Left ventricle myocardium inferior (tissue), 1 donor: ENCODE measurements at regions not wholly inside any gene's neighbourhood (a gene's known extent, or its start where the extent isn't known, plus 50 kb on each side); places are given as distances from the start of the nearest gene placed in this dataset.

Experiments used
- DNase-seq: peaks from one replicate; pipeline ENCODE4 v3.0.0-alpha.2; 2020
- H3K27ac ChIP-seq: fragments of 200-600 bp; replicated peaks from 2 replicates; pipeline ENCODE4 v1.8.0; 2021
- H3K27me3 ChIP-seq: fragments of 200-600 bp; 2 replicates; pipeline ENCODE4 v1.8.0; 2021; ENCODE audit warnings: low read depth
- H3K36me3 ChIP-seq: fragments of 200-600 bp; 2 replicates; pipeline ENCODE4 v1.8.0; 2021
- H3K4me1 ChIP-seq: fragments of 200-600 bp; 2 replicates; pipeline ENCODE4 v1.8.0; 2021
- H3K4me3 ChIP-seq: fragments of 200-600 bp; 2 replicates; pipeline ENCODE4 v1.8.0; 2021; ENCODE audit warnings: mild to moderate bottlenecking, moderate library complexity
- H3K9me3 ChIP-seq: fragments of 200-600 bp; replicated peaks from 2 replicates; pipeline ENCODE4 v1.8.0; 2021
- CTCF ChIP-seq: fragments of 200-600 bp; IDR thresholded peaks from 2 replicates; pipeline ENCODE4 v1.8.0; 2021; ENCODE audit warnings: antibody characterized with exemption, mild to moderate bottlenecking, borderline replicate concordance
- intact Hi-C: fragments of 100-400 bp; cut with micrococcal nuclease; formaldehyde crosslinking; loops from one replicate; pipeline ENCODE4 v1.11.0; 2022
- donor health status: DM: no; HTN: yes; CAD: no; lungs with severe emphysema.

GRCh38 chr4:189815404-189816192, 125.1 kb upstream of the FRG1 start:
- no peak for DNase-seq
- no peaks in the 10 kb centered on the region for H3K36me3 ChIP-seq
- H3K9me3 ChIP-seq = no peaks in the 10 kb centered on the region
- no peak overlapping the region for H3K27ac ChIP-seq
- H3K4me1 ChIP-seq = no peaks in the 10 kb centered on the region
- H3K4me3 ChIP-seq = no peak overlapping the region
- TF ChIP-seq CTCF = no peak
- no peaks in the 10 kb centered on the region for H3K27me3 ChIP-seq
- intact Hi-C loops = no loop called here

GRCh38 chr4:189822326-189822725, 118.3 kb upstream of the FRG1 start:
- no peaks in the 10 kb centered on the region for H3K27me3 ChIP-seq
- no peak overlapping the region for H3K4me3 ChIP-seq
- no peaks in the 10 kb centered on the region for H3K36me3 ChIP-seq
- intact Hi-C loops = no loop called here
- peaks cover 5% of the 10 kb centered on the region for H3K4me1 ChIP-seq
- TF ChIP-seq CTCF = no peak
- H3K27ac ChIP-seq = no peak overlapping the region
- H3K9me3 ChIP-seq = no peaks in the 10 kb centered on the region
- no peak for DNase-seq

GRCh38 chr4:189823591-189823990, 117.1 kb upstream of the FRG1 start:
- intact Hi-C loops = no loop called here
- H3K4me3 ChIP-seq = no peak overlapping the region
- H3K27me3 ChIP-seq = no peaks in the 10 kb centered on the region
- DNase-seq = no peak
- H3K4me1 ChIP-seq = peaks cover 5% of the 10 kb centered on the region
- no peak overlapping the region for H3K27ac ChIP-seq
- no peaks in the 10 kb centered on the region for H3K36me3 ChIP-seq
- TF ChIP-seq CTCF = no peak
- no peaks in the 10 kb centered on the region for H3K9me3 ChIP-seq

GRCh38 chr4:189825466-189825865, 115.2 kb upstream of the FRG1 start:
- no peak for TF ChIP-seq CTCF
- H3K27ac ChIP-seq = no peak overlapping the region
- no peak for DNase-seq
- no peaks in the 10 kb centered on the region for H3K27me3 ChIP-seq
- no peaks in the 10 kb centered on the region for H3K36me3 ChIP-seq
- intact Hi-C loops = no loop called here
- H3K9me3 ChIP-seq = no peaks in the 10 kb centered on the region
- H3K4me3 ChIP-seq = no peak overlapping the region
- peaks cover 5% of the 10 kb centered on the region for H3K4me1 ChIP-seq

- DNase-seq = no peak
- intact Hi-C loops = no loop called here
- H3K27ac ChIP-seq = no peak overlapping the region
- no peak overlapping the region for H3K4me3 ChIP-seq
- H3K9me3 ChIP-seq = no peaks in the 10 kb centered on the region
- no peak for TF ChIP-seq CTCF
- H3K4me1 ChIP-seq = peaks cover 5% of the 10 kb centered on the region
- no peaks in the 10 kb centered on the region for H3K27me3 ChIP-seq
- no peaks in the 10 kb centered on the region for H3K36me3 ChIP-seq
Observed at GRCh38 chr4:189826657-189827056, 114.0 kb upstream of the FRG1 start.
